CD8-positive, alpha-beta memory T cell (primary cell): ENCODE measurements at regions not wholly inside any gene's neighbourhood (a gene's known extent, or its start where the extent isn't known, plus 50 kb on each side); places are given as distances from the start of the nearest gene placed in this dataset.

Experiments
- CTCF ChIA-PET: fragments of 350-600 bp; sonication (Branson Sonifier 250); formaldehyde crosslinking; loops from one replicate; lab custom pipeline; 2021; ENCODE audit warnings: antibody characterized with exemption; lab: Charles Lee
- POLR2A ChIA-PET: fragments of 350-600 bp; sonication (Branson Sonifier 250); formaldehyde crosslinking; loops from one replicate; lab custom pipeline; 2021; ENCODE audit warnings: antibody characterized with exemption; lab: Charles Lee
- DNase-seq, 5 donors: peaks; one replicate each; pipeline versions ENCODE4 v3.0.0 to v3.0.0-alpha.2; 2020 to 2022; ENCODE audit warnings: mixed read lengths in 1 of 5
- H3K27ac ChIP-seq: one replicate; pipeline ENCODE4 v1.7.0; 2013; ENCODE audit warnings: low read depth, mild to moderate bottlenecking, low read length, moderate library complexity
- H3K27me3 ChIP-seq: 2 replicates; pipeline ENCODE4 v1.7.0; 2013; ENCODE audit warnings: low read length, mild to moderate bottlenecking; ENCODE audit not compliant: insufficient read depth, poor library complexity, severe bottlenecking
- H3K36me3 ChIP-seq: 2 replicates; pipeline ENCODE4 v1.7.0; 2013; ENCODE audit warnings: mild to moderate bottlenecking, low read length, moderate library complexity; ENCODE audit not compliant: insufficient read depth
- H3K4me1 ChIP-seq: 2 replicates; pipeline ENCODE4 v1.7.0; 2013; ENCODE audit warnings: mild to moderate bottlenecking, low read length, moderate library complexity; ENCODE audit not compliant: insufficient read depth
- H3K4me3 ChIP-seq: 2 replicates; pipeline ENCODE4 v1.7.0; 2013; ENCODE audit warnings: mild to moderate bottlenecking, low read length
- H3K9me3 ChIP-seq: 2 replicates; pipeline ENCODE4 v1.7.0; 2013; ENCODE audit warnings: mild to moderate bottlenecking, low read length
- H3K27ac Mint-ChIP-seq, 8 donors: one replicate each; pipeline ENCODE4 v1.8.0; 2020 to 2021; ENCODE audit warnings: mixed read lengths in 8 of 8, mild to moderate bottlenecking in 6 of 8, inconsistent platforms in 3 of 8, moderate library complexity in 3 of 8
- H3K27me3 Mint-ChIP-seq, 2 donors: one replicate each; pipeline ENCODE4 v1.8.0; 2020 to 2021; ENCODE audit warnings: mixed read lengths in 2 of 2, mild to moderate bottlenecking in 1 of 2, moderate library complexity in 1 of 2
- H3K36me3 Mint-ChIP-seq, 3 donors: one replicate each; pipeline ENCODE4 v1.8.0; 2020 to 2021; ENCODE audit warnings: mixed read lengths in 3 of 3, inconsistent platforms in 1 of 3, mild to moderate bottlenecking in 1 of 3
- H3K4me1 Mint-ChIP-seq, 3 donors: one replicate each; pipeline ENCODE4 v1.8.0; 2020 to 2021; ENCODE audit warnings: mixed read lengths in 3 of 3, inconsistent platforms in 1 of 3, mild to moderate bottlenecking in 1 of 3
- H3K4me3 Mint-ChIP-seq, 7 donors: one replicate each; pipeline ENCODE4 v1.8.0; 2020 to 2021; ENCODE audit warnings: mixed read lengths in 7 of 7, mild to moderate bottlenecking in 6 of 7, moderate library complexity in 4 of 7, inconsistent platforms in 2 of 7
- H3K9me3 Mint-ChIP-seq, 5 donors: one replicate each; pipeline ENCODE4 v1.8.0; 2020 to 2022; ENCODE audit warnings: mixed read lengths in 5 of 5, mild to moderate bottlenecking in 3 of 5, moderate library complexity in 2 of 5, inconsistent platforms in 1 of 5

DNA sequence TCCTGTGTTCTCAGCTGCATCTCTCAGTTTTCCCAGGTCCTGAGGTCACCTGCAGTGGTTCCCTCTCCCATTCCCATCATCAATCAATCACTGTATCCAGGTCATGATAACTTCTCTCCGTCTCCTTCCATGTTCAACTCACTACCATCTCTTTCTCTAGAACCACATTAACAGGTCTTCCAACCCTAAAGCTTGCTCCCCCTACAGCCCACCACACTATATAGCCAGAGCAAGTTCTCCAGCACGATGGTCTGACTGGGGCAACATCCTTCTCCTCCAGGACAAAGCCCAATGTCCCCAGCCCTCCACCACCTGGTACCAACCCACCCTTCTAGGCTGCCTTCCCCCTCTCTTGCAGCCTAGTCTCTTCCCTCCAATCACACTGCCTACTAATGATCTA lies 241.6 kb downstream of the CDK5RAP2 start:
- Histone ChIP-seq H3K27me3 (no peaks in the 10 kb centered on the region), H3K4me1 (no peaks in the 10 kb centered on the region), H3K36me3 (no peaks in the 10 kb centered on the region), H3K27ac (no peak overlapping the region), H3K9me3 (no peaks in the 10 kb centered on the region), H3K4me3 (no peak overlapping the region)
- POLR2A ChIA-PET: no interaction called here
- CTCF ChIA-PET: no interaction called here
- Mint-ChIP-seq H3K27ac (peak overlapping the region in 1 of 8 donors; percentile 4), H3K27me3 (peaks cover 7 to 12% of the 10 kb centered on the region in 2 donors), H3K4me1 (no peaks in the 10 kb centered on the region), H3K4me3 (no peak overlapping the region), H3K9me3 (no peaks in the 10 kb centered on the region), H3K36me3 (no peaks in the 10 kb centered on the region)
- DNase-seq: no peak

DNA sequence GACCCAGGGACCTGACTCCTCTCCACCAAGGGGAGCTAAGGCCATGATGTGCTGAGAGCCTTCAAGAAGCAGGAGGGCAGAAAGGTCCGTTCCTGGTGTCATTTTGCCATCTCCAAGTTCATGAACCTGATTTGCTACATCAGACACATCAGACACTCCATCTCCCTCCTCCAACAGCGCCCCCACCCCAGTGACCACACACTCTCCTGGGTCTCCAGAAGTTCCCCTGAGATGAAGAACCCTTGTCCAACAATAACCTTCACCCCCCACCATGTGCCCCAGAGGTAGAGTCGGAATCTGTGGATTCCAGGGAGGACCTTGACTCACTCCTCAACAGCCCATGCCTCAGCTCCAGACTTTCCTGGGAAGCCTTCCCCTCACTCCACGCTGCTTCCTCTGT lies 242.8 kb downstream of the CDK5RAP2 start:
- no peaks in the 10 kb centered on the region for H3K9me3 ChIP-seq
- Mint-ChIP-seq H3K9me3 (no peaks in the 10 kb centered on the region), H3K36me3 (no peaks in the 10 kb centered on the region), H3K27ac (peak overlapping the region in 1 of 8 donors; percentile 84), H3K4me1 (no peaks in the 10 kb centered on the region), H3K4me3 (no peak overlapping the region), H3K27me3 (peaks cover 8 to 12% of the 10 kb centered on the region in 2 donors)
- no peak for DNase-seq
- ChIA-PET POLR2A (no interaction called here), CTCF (no interaction called here)
- no peak overlapping the region for H3K27ac ChIP-seq
- H3K4me3 ChIP-seq: no peak overlapping the region
- H3K4me1 ChIP-seq: no peaks in the 10 kb centered on the region
- no peaks in the 10 kb centered on the region for H3K27me3 ChIP-seq
- H3K36me3 ChIP-seq: no peaks in the 10 kb centered on the region

DNA sequence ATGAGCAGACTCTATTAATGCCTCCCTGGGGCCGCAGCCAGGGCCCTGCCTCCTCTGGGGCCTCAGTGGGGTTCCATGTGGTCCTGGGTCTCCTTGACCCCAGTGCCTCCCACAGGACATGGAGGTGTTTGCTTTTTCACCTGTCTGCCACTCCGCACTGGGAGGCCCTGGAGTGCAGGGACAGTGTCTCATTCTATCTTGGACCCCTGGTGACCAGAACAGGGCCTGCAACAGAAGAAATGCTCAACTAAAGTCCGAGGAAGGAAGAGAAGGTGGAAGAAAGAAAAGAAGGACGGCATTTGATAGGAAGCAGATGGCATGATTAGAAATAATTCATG lies 243.2 kb downstream of the CDK5RAP2 start:
- POLR2A ChIA-PET: no interaction called here
- H3K4me3 Mint-ChIP-seq: no peak overlapping the region
- no peak overlapping the region for H3K27ac Mint-ChIP-seq
- H3K9me3 Mint-ChIP-seq: no peaks in the 10 kb centered on the region
- peaks cover 12% of the 10 kb centered on the region in 2 donors for H3K27me3 Mint-ChIP-seq
- Histone ChIP-seq H3K4me3 (no peak overlapping the region), H3K36me3 (no peaks in the 10 kb centered on the region), H3K27me3 (no peaks in the 10 kb centered on the region), H3K27ac (no peak overlapping the region), H3K4me1 (no peaks in the 10 kb centered on the region), H3K9me3 (no peaks in the 10 kb centered on the region)
- no peaks in the 10 kb centered on the region for H3K36me3 Mint-ChIP-seq
- H3K4me1 Mint-ChIP-seq: no peaks in the 10 kb centered on the region
- no peak for DNase-seq
- CTCF ChIA-PET: no interaction called here

DNA sequence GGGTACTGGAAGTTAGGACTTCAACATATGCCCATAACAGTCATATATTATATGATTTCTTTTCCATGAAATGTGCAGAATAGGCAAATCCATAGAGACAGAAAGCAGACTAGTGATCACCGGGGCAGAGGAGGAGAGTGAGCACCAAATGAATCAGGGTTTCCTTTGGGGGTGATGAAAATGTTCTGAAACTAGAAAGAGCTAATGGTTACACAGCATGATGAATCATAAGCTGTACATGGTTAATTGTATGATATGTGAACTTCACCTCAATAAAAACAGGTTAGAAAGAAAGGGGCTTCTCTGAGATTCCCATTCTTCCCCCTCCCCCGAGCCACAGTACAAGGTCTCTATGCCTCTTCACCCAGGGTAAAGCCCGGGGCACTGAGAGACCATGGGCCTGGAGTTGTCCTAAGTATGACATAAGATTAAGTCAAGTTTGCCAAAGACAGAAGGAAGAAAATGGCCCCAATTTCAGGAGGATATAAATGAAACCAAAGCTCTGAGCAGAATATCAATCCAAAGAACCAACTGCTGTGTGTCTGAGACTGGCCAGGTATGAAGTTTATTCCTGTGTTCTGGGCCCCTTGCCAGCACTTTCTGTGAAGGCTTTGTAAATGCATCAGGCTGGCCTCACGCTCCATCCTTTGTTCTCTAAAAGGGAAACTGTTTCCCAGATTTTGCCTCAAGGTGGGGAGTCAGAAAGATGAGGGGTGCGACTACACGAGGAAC lies 243.8 kb downstream of the CDK5RAP2 start:
- H3K4me3 ChIP-seq: no peak overlapping the region
- no peaks in the 10 kb centered on the region for H3K4me1 ChIP-seq
- no peaks in the 10 kb centered on the region for H3K9me3 Mint-ChIP-seq
- H3K36me3 Mint-ChIP-seq: no peaks in the 10 kb centered on the region
- ChIA-PET POLR2A (no interaction called here), CTCF (no interaction called here)
- H3K4me3 Mint-ChIP-seq: no peak overlapping the region
- DNase-seq: no peak
- no peaks in the 10 kb centered on the region for H3K36me3 ChIP-seq
- H3K27me3 ChIP-seq: no peaks in the 10 kb centered on the region
- no peaks in the 10 kb centered on the region for H3K9me3 ChIP-seq
- H3K27me3 Mint-ChIP-seq: peaks cover 11 to 13% of the 10 kb centered on the region in 2 donors
- no peak overlapping the region for H3K27ac Mint-ChIP-seq
- H3K4me1 Mint-ChIP-seq: no peaks in the 10 kb centered on the region
- no peak overlapping the region for H3K27ac ChIP-seq

DNA sequence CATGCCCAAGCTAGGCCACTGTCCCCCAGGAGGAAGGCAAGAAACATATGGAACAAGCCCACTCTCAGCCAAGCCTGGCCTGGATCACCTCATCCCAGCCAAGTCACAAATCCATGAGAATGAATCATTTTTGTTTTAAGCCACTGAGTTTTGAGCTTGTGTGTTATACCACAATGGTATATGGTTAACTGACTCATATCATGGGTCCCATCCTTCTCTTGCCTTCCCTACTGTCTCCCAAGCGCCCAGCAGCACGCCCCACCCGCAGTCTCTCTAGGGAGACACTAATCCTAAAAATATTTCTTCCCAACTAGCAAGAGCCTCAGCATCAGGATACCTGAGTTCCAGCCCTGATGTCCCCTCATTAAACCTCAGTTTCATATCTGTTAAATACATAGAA lies 248.1 kb downstream of the CDK5RAP2 start:
- POLR2A ChIA-PET: no interaction called here

DNA sequence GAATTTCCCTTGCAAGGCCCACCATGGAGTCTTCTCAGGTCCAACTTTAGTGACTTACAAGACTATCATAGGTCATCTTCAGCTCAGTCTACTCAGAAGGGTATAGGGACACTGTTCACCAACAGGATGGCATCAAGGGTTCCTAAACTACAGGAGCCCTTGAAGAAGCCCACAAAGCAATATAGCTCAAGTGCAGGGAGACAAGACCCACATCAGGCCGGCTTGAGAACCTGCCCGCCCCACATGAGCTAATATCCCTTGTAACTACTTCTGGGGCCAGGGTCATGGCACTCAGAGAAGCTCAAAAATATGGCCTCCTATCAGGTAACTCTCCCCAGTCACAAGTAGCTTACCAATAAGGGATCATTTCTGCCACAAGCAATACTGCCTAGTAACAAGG lies 249.9 kb downstream of the CDK5RAP2 start:
- no peaks in the 10 kb centered on the region for H3K4me1 ChIP-seq
- CTCF ChIA-PET: no interaction called here
- H3K27me3 ChIP-seq: no peaks in the 10 kb centered on the region
- no peaks in the 10 kb centered on the region for H3K36me3 ChIP-seq
- no peaks in the 10 kb centered on the region for H3K9me3 ChIP-seq
- H3K9me3 Mint-ChIP-seq: peaks cover 0 to 3% (median 0%) of the 10 kb centered on the region in 5 donors
- peaks cover 7 to 10% of the 10 kb centered on the region in 2 donors for H3K27me3 Mint-ChIP-seq
- H3K27ac ChIP-seq: no peak overlapping the region
- no peaks in the 10 kb centered on the region for H3K36me3 Mint-ChIP-seq
- no peak overlapping the region for H3K4me3 ChIP-seq
- POLR2A ChIA-PET: no interaction called here
- no peak for DNase-seq
- no peak overlapping the region for H3K27ac Mint-ChIP-seq
- H3K4me1 Mint-ChIP-seq: no peaks in the 10 kb centered on the region
- H3K4me3 Mint-ChIP-seq: no peak overlapping the region

More for the DNA sequence above, 248.1 kb downstream of the CDK5RAP2 start:
- Mint-ChIP-seq H3K36me3 (no peaks in the 10 kb centered on the region), H3K9me3 (no peaks in the 10 kb centered on the region), H3K4me1 (no peaks in the 10 kb centered on the region), H3K4me3 (no peak overlapping the region), H3K27me3 (peaks cover 4 to 9% of the 10 kb centered on the region in 2 donors), H3K27ac (no peak overlapping the region)
- CTCF ChIA-PET: no interaction called here
- Histone ChIP-seq H3K4me3 (no peak overlapping the region), H3K27ac (no peak overlapping the region), H3K9me3 (no peaks in the 10 kb centered on the region), H3K36me3 (no peaks in the 10 kb centered on the region), H3K4me1 (no peaks in the 10 kb centered on the region), H3K27me3 (no peaks in the 10 kb centered on the region)
- no peak for DNase-seq

DNA sequence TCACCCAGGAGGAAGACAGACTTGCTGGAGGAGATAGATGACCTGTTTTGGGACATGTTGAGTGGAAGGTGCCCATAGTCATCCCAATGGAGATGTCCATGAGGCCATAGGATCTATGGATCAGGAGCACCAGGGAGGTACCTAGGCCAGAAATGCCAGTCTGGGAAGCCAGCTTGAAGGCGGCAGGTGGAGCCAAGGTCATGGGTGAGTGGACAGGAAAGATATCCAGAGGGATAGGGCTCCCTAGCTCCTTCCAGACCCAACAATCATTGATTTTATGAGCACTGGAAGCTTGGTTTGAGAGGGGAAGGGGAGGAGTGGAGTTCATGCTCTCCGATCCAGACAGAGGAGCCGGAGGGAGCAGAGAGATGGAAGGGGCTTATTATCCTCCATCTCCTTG lies 252.6 kb downstream of the CDK5RAP2 start:
- H3K4me1 Mint-ChIP-seq: no peaks in the 10 kb centered on the region
- Histone ChIP-seq H3K4me3 (no peak overlapping the region), H3K27ac (no peak overlapping the region), H3K9me3 (no peaks in the 10 kb centered on the region), H3K4me1 (no peaks in the 10 kb centered on the region), H3K36me3 (no peaks in the 10 kb centered on the region), H3K27me3 (no peaks in the 10 kb centered on the region)
- H3K4me3 Mint-ChIP-seq: no peak overlapping the region
- peaks cover 4 to 10% of the 10 kb centered on the region in 2 donors for H3K27me3 Mint-ChIP-seq
- peaks cover 0 to 3% (median 0%) of the 10 kb centered on the region in 5 donors for H3K9me3 Mint-ChIP-seq
- H3K27ac Mint-ChIP-seq: no peak overlapping the region
- H3K36me3 Mint-ChIP-seq: no peaks in the 10 kb centered on the region
- ChIA-PET CTCF (no interaction called here), POLR2A (no interaction called here)
- no peak for DNase-seq

DNA sequence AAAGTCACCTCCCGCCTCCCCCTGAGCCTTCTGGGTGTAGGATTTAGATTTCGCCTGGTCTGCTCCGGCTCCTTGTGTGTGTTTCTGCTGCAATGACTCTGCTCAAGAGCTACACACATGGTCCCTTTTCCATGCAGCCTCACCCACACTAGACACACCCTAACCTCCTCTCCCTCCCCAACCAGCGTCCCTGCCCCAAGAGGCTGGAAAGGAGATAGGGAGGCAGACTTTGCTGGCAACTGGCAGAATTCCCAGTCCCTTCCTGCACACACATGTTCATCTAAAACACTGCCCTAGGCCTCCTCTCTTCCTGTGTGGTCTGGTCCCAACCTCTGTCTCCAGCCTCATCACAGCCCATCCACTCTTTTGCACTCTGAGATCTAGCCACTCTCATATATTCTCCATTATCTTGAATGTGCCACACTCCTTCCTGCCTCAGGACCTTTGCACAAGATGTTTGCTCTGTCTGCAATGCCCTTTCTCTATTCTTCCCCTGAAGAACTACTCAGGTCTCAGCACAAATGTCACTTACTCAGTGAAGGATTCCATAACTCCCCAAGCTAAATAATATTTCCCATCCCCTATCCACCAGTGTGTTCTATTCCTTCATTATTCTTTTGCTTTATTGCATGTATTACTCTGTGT lies 253.8 kb downstream of the CDK5RAP2 start:
- Histone ChIP-seq H3K27me3 (no peaks in the 10 kb centered on the region), H3K9me3 (no peaks in the 10 kb centered on the region), H3K27ac (no peak overlapping the region), H3K36me3 (no peaks in the 10 kb centered on the region), H3K4me3 (no peak overlapping the region), H3K4me1 (no peaks in the 10 kb centered on the region)
- Mint-ChIP-seq H3K27ac (peak overlapping the region in 2 of 8 donors; percentile 4 to 41), H3K9me3 (peaks cover 0 to 3% (median 0%) of the 10 kb centered on the region in 5 donors), H3K27me3 (peaks cover 4 to 5% of the 10 kb centered on the region in 2 donors), H3K4me3 (no peak overlapping the region), H3K36me3 (peaks cover 0 to 1% (median 0%) of the 10 kb centered on the region in 3 donors), H3K4me1 (no peaks in the 10 kb centered on the region)
- no peak for DNase-seq
- ChIA-PET POLR2A (no interaction called here), CTCF (no interaction called here)
